DMS114 treated with DMSO at 0.1 percent for 48 hours (cell line): ENCODE measurements at regions not wholly inside any gene's neighbourhood (a gene's known extent, or its start where the extent isn't known, plus 50 kb on each side); places are given as distances from the start of the nearest gene placed in this dataset.

Experiments used
- DNase-seq: peaks from one replicate; lab custom pipeline; 2025; ENCODE audit not compliant: unreplicated experiment; lab: John Stamatoyannopoulos, UW

- DNase-seq, result no peak
These were observed 261.6 kb downstream of the PLPP3 start for GRCh38 chr1:56317722-56318121.

- DNase-seq, result no peak
These were observed 263.9 kb downstream of the PLPP3 start for GRCh38 chr1:56315293-56315942.

DNA sequence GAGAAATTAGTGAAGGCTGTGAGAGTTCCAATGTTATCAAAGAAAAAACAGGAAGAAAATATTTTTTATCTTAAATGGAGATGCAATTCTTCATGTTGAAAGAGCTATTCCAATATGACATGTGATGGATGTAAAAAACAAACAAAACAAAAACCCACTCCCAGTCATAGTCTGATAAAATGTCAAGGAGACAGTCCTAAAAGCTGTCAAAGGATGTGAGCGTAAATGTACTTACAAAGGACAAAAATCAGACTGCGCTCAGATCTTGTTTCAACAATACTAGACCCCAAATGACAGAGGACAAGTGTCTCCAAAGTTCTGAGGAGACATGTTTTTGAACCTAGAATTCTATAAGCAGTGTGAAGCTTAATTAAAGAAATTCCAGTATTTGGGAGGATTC lies 265.8 kb downstream of the PLPP3 start:
- DNase-seq, result no peak

- no peak for DNase-seq
These were observed 267.6 kb downstream of the PLPP3 start for GRCh38 chr1:56311766-56312165.

GRCh38 chr1:56310945-56311344 lies 268.4 kb downstream of the PLPP3 start:
- no peak for DNase-seq

DNA sequence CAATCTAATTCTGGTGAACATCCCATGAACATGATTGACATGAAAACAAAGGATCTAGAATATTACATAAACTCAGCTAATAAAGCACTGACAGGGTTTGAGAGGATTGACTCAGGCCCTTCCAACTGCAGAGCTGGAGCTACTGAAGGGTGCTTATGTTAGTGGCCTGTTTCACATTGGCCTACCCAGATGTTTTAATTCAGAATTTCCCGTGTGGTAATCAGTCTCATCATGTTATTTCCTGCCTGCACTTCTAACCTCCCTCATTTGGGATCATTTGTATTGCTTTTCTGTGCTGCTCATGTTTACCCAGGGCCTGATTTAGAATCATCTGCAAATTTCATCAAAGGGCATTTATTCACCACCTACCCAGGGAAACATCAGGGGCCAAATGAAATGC lies 270.3 kb downstream of the PLPP3 start:
- DNase-seq, result no peak

- no peak for DNase-seq
These were observed 274.4 kb downstream of the PLPP3 start for GRCh38 chr1:56304975-56305374.

DNA sequence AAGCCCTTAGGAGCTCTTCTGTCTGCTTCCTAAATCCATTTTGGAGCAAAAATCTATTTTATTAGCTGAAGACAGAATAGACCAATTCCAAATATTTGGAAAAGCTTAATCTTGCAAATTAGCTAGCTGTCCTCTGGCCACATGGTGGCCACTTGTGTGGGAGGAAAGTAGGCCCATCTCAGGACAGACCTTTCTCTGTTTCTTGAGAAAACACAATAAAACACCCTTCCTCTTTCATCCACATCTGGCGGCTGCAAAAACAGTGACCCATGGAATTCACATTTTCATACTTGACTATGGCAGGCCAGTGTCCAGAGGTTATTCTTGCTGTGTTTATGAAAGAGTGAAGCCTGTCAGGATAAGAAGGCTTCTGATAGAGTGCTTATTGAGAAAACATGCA lies 275.6 kb downstream of the PLPP3 start:
- DNase-seq, result no peak

DNA sequence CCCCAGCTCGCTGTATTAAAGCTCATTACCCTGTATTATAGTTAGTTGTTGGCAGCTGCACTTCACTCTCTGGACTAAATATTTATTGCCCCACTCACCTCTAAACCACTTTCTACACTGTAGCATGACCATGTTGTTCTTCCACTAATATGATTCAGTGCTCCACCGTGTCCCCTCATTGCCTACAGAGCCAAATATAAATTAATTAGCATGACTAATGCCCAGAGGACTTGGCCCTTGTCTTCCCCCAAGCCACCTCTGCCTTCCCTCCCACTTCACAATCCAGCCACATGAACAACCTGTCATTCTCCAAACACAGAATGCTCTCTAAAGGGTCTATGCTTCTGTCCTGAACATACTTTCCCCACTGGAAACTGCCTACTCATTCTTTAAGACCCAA lies 276.5 kb downstream of the PLPP3 start:
- DNase-seq, result no peak

DNA sequence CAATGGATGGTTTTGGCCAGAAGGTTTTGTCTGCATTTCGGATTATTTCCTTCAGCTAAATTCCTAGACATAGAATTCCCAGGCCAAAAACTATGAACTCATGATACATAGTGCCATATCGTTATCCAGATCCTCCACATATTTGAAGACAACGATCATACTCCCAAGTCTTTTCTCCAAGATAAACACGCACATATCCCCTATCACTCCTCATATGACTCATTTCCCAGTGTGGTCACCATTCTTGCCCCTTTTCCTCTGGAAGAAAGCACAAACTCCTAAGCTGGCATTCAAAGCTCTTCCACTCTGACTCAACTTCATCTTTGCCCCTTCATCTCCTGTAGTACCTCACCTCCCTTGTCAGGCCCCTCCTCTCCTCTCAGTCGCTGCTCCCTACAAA lies 277.6 kb downstream of the PLPP3 start:
- no peak for DNase-seq

- DNase-seq, result no peak
These were observed 278.5 kb downstream of the PLPP3 start for GRCh38 chr1:56300836-56301235.

GRCh38 chr1:56298866-56299265 lies 280.5 kb downstream of the PLPP3 start:
- no peak for DNase-seq

DNA sequence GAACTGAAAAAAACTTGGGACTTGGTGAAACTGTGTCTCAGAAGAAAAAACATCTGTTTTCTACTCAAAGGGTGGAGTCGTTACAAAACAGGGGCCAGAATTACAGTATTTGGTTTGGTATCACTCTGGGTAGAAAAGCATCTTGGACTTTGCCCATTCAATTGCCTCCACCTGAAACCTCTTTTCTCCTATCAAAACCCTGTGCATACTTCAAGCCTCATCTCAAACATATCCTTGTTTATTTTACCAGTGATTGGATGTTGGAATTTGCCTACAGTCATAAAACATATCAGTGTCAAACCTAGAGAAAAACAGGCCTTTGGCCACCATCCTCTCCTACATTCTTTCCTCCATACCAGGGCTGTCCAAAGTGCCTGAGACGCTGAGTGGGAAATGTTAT lies 281.5 kb downstream of the PLPP3 start:
- DNase-seq, result no peak

GRCh38 chr1:56297208-56297607 lies 282.2 kb downstream of the PLPP3 start:
- DNase-seq, result no peak

GRCh38 chr1:56295949-56296929 lies 283.1 kb downstream of the PLPP3 start:
- no peak for DNase-seq

- DNase-seq, result no peak
These were observed 287.9 kb downstream of the PLPP3 start for GRCh38 chr1:56291374-56291919.

DNA sequence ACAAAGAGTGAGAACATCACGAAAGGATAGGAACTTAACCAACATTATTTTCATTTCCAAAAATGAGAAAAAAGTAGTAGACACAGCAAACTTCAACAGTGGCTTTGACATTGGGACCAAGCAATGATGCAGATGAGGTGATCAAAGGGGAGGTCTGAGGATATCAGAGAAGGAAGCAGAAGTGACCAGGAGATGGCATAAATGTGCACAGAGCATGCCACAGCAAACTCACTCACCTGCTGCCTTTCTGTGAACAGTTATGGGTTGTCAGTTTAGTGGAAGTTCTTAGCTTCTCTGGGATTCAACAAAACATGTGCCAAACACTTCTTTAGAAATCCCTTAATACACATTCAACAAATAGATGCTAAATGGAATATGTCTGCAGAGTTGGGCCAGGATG lies 290.1 kb downstream of the PLPP3 start:
- no peak for DNase-seq

DNA sequence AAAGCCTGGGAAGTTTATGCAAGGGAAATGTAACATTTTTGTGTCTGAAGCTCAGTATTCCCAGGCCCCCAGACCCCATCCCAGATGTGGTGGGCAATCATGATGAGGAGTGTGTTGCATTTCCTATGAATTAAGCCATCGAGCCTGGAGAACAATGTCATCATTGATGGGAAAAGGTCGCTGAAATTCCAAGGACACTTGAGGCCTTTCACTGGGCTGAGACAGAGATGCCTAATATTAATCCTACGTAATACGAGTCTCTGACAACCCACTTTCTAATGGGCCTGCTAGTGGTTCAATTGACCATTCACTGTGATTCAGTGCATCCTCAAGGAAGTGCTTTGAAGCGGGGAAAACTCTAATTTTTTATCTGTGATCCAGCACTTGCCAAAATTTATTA lies 291.6 kb downstream of the PLPP3 start:
- no peak for DNase-seq

- DNase-seq, result no peak
These were observed 292.4 kb downstream of the PLPP3 start for GRCh38 chr1:56286956-56287355.

DNA sequence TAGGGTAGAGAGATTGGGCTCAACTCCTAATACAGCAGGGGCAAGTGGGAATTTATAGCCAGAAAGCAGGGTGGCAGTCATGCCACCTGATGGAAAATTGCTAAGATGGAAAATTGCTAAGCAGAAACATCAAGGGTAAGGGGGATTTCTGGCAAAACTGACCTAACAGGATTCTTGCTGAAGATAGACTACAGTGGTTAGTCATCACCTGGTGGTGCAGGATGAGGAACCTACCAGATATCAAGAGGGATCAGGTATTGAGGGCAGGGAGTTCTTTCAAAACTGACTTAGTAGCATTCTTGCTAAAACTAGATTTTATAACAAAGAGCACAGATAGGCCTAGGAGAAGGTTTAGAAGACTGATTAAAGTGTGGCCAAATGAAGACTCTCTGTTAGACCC lies 292.9 kb downstream of the PLPP3 start:
- DNase-seq, result no peak

DNA sequence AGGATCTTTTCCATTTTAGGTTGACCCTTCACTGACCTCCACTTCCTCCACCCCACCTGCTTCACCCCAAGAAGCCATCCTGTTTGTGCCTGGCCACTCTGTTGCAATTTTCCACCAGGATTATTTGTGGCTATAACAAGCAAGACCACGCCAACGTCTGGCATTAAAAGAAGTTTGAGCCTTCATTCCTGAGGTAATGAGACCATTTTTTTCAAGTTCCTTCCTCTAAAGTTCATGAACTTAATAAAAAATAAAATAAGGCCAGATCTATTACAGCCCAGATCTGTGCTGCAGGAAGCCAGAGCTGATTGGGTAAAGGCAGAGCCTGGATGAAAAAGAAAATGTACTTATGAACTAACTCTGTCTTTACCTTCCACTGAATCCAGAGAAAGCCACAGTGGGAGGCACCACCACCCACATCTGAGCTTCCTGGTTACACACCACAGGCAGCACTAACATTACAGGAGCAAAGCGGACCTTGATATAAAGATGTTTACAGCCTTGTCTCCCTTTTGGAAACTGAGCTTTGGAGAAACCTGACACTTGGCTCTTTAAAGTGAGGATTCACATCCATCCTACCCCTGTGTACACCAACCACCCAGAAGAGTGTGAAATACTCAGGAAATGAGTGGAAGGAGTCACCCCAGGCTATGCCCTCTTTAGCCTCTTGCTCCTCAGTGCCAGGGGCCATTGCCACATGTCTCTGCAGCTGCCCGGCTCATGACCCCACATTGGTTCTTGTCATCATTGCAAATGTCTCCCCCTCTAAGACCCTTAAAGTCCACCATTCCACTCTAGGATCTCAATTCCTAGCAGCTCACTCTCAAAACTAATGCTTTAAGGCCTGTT lies 293.6 kb downstream of the PLPP3 start:
- no peak for DNase-seq
